IPS DF 6.9 (cell line): ENCODE measurements at regions not wholly inside any gene's neighbourhood (a gene's known extent, or its start where the extent isn't known, plus 50 kb on each side); places are given as distances from the start of the nearest gene placed in this dataset.

Experiments
- DNase-seq: peaks from one replicate; pipeline ENCODE4 v3.0.0-alpha.2; 2013; ENCODE audit warnings: low read depth, low spot score
- H3K27ac ChIP-seq: one replicate; pipeline ENCODE4 v1.5.1; 2013; ENCODE audit warnings: low read length, control low read depth
- H3K27me3 ChIP-seq: 2 replicates; pipeline ENCODE4 v1.6.1; 2013; ENCODE audit warnings: mild to moderate bottlenecking, low read length; ENCODE audit not compliant: control insufficient read depth, insufficient read depth
- H3K36me3 ChIP-seq: 2 replicates; pipeline ENCODE4 v1.6.1; 2013; ENCODE audit warnings: low read length; ENCODE audit not compliant: control insufficient read depth, insufficient read depth
- H3K4me1 ChIP-seq: 2 replicates; pipeline ENCODE4 v1.6.1; 2013; ENCODE audit warnings: low read length; ENCODE audit not compliant: control insufficient read depth, insufficient read depth
- H3K4me3 ChIP-seq: 2 replicates; pipeline ENCODE4 v1.5.1; 2013; ENCODE audit warnings: mild to moderate bottlenecking, low read length
- H3K9me3 ChIP-seq: 2 replicates; pipeline ENCODE4 v1.6.1; 2013; ENCODE audit warnings: low read length, inconsistent platforms; ENCODE audit not compliant: control insufficient read depth, insufficient read depth
- WGBS: extraction: QIAGEN DNeasy Blood & Tissue Kit; methylation state at CpG from one replicate; pipeline ENCODE4 v1.1.7; 2013; ENCODE audit warnings: mixed read lengths, missing lambda C conversion rate; ENCODE audit not compliant: insufficient read length, insufficient coverage; 5-methylcytosine and 5-hydroxymethylcytosine counted together

DNA sequence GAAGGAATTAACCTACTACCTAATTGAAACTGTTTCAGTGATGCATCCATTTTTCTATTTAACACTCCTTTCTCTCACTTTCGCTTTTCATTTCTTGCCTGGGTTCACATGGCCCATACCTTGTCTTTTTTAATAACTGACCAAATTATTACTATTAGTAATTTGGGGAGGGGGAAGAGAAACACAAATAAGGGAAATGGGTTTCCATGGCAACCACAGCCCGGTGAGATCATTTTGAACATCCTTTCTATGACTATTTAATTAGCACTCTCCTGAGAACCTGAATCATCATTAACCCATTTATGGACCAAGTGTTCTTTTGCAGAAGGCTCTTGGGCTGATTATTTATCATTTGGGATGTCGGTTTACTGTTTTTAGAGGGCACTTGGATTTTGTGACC lies 628.2 kb upstream of the SALL1 start:
- H3K9me3 ChIP-seq = no peaks in the 10 kb centered on the region
- no CpG with 5 or more reads among the region's 3 CpGs for WGBS
- no peak for DNase-seq
- H3K4me3 ChIP-seq = no peak overlapping the region
- H3K27ac ChIP-seq = no peak overlapping the region
- H3K4me1 ChIP-seq = no peaks in the 10 kb centered on the region
- no peaks in the 10 kb centered on the region for H3K27me3 ChIP-seq
- no peaks in the 10 kb centered on the region for H3K36me3 ChIP-seq

DNA sequence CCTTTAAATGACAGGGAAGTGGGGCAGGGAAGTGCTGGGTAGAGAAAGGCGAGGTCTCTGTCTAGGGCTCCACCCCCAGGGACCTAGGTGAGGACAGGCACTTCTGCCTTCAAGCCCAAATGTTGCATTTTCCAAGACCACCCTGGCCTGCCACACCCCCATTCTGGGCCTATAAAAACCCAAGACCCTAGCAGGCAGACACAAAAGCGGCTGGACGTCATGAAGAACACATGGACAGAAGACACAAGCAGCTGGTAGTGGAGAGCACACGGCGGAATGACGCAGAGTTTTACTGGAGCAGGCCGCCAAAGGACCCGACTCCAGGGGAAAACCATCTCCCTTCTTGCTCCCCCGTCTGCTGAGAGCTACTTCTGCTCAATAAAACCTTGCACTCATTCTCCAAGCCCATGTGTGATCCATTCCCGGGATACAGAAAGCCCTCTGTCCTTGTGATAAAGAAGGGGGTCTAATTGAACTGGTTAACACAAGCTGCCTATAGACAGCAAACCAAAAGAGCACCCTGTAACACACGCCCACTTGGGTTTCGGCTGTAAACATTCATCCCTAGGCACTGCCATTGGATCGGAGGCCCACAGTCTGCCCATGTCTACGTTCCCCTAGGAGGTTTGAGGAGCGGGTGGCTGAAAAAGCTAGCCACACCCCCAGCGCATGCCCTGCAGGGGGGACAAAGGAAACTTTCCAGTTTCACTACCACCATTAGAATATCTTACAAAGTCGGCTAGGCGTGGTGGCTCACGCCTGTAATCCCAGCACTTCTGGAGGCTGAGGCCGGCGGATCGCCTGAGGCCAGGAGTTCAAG lies 622.2 kb upstream of the SALL1 start:
- H3K9me3 ChIP-seq = no peaks in the 10 kb centered on the region
- no peaks in the 10 kb centered on the region for H3K4me1 ChIP-seq
- no peaks in the 10 kb centered on the region for H3K36me3 ChIP-seq
- no peak overlapping the region; the same call in 1 of the 2 replicates for H3K4me3 ChIP-seq
- no peaks in the 10 kb centered on the region for H3K27me3 ChIP-seq
- WGBS = no CpG with 5 or more reads among the region's 22 CpGs
- no peak overlapping the region for H3K27ac ChIP-seq
- DNase-seq = no peak

- no peak overlapping the region for H3K27ac ChIP-seq
- H3K9me3 ChIP-seq = no peaks in the 10 kb centered on the region
- no peaks in the 10 kb centered on the region for H3K27me3 ChIP-seq
- H3K4me1 ChIP-seq = 0 out of 2 replicates have a peak, but pooled peaks cover 2% of the 10 kb centered on the region
- DNase-seq = no peak
- H3K36me3 ChIP-seq = no peaks in the 10 kb centered on the region
- WGBS = no CpG with 5 or more reads among the region's 2 CpGs
- H3K4me3 ChIP-seq = no peak overlapping the region
Observed at GRCh38 chr16:51766739-51767138, 615.7 kb upstream of the SALL1 start.

DNA sequence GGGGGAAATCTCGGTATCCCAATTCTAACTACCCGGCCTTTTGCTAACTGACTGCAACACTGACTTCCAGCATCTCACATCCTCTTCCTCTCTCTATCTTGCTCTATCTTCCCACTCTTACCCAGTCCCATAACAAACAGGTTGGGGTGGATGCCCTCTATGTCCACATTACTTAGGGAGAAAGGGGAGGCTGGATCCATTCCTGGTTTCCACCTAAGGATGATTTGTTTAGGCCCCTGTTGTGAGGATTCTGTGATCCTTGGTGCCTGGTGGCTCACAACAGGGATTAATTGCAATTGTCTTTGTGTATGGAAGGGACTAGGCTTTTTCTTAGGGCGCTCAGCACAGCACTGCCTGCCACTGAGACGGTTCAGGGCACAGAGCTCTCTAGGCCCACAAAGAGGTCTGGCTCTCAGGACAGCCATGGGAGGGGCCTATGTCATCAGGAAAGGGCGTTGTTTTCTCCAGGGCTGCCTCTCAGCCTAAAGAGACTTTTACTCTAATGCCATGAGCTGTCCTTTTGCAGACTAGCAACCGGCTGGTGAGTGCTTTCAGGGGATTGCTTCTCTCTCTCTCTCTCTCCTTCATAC lies 612.1 kb upstream of the SALL1 start:
- H3K4me3 ChIP-seq = no peak overlapping the region
- H3K27me3 ChIP-seq = no peaks in the 10 kb centered on the region
- no peak overlapping the region for H3K27ac ChIP-seq
- no peaks in the 10 kb centered on the region for H3K9me3 ChIP-seq
- DNase-seq = no peak
- H3K4me1 ChIP-seq = 0 out of 2 replicates have a peak, but pooled peaks cover 4% of the 10 kb centered on the region
- H3K36me3 ChIP-seq = no peaks in the 10 kb centered on the region
- WGBS = no CpG with 5 or more reads among the region's 6 CpGs

DNA sequence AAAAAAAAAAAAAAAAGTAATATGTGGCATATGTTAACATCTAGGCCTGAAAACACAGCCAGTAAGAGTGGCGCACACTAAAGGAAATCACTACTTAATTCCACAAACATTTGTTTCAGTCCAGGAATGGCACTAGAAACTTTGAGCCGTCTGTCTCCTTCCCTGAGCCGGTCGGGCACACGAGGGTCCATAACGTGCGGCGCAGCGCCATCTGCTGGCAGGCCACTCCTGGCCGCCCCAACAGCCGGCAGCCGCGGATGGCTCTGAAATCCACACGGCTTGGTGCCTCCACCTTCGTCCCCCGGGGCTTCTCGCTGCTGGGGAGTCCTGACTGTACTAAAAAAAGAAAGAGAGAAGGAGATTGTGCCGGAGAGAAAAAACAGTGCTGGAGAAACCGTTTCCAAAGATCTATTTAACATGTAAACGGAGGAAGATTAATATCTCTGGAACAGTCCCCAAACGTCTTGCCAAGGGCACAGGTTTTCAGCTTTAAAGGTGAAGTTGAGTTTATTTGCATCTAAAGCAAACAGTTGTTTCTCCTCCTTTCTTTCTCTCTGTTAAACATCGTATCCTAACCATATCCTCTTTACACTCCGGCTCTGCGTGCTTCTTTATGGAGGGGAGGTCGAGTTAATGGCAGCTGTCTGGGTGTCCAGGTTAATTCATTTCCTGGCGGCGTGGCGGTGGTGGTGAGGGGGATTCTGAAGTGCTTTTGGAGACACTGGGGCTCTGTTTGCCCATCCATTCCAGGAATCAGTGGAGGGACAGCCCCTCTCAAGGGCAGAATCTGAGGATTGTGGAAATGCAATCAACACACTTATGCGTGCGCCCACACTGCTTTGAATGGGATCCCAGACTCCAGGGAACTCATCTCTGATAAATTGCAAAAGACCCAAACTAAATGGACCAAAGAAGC lies 611.3 kb upstream of the SALL1 start:
- no CpG with 5 or more reads among the region's 30 CpGs for WGBS
- Histone ChIP-seq H3K4me1 (0 out of 2 replicates have a peak, but pooled peaks cover 4% of the 10 kb centered on the region), H3K36me3 (no peaks in the 10 kb centered on the region), H3K4me3 (no peak overlapping the region), H3K27me3 (no peaks in the 10 kb centered on the region), H3K9me3 (no peaks in the 10 kb centered on the region), H3K27ac (no peak overlapping the region)
- peak; percentile 60 for DNase-seq

DNA sequence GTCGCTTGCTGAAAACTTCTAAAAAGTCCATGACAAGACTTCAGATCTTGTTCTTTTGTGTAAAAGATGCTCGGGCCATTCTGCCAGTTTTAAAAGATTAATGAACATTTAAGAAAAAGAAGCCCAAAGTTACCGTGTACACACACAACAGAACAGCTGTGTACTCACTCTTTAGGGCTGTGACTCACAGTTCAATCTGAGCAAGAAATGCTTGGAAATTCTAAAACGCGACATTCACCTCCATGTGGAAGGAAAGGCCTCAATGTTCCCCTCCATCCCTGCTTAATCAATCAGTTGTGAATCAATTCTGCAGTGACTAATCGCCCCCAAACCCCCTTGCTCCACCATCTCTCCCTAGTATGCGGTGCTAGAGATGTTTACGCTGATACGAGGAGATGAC lies 609.9 kb upstream of the SALL1 start:
- no CpG with 5 or more reads among the region's 9 CpGs for WGBS
- 0 out of 2 replicates have a peak, but pooled peaks cover 4% of the 10 kb centered on the region for H3K4me1 ChIP-seq
- no peak overlapping the region for H3K27ac ChIP-seq
- no peaks in the 10 kb centered on the region for H3K36me3 ChIP-seq
- no peak for DNase-seq
- H3K27me3 ChIP-seq = no peaks in the 10 kb centered on the region
- no peak overlapping the region for H3K4me3 ChIP-seq
- H3K9me3 ChIP-seq = no peaks in the 10 kb centered on the region

DNA sequence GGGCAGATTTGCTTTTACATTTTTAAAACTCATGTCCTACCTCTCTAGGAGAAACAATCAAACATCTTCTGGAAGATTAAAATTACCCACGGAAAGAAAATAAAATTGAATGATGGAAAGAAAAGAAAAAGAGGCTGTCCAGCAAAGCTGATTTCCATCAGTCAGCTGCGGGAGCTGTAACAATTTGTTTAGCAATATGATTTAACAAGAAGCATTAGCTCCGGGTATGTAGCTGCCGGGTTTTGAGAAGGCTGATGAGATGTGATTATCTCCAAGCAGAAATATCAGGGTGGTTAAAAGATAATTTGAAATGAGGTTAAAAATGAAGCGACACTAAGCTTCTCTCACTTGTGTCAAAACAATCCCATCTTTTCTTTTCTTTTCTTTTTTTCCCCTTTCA lies 608.9 kb upstream of the SALL1 start:
- H3K36me3 ChIP-seq = no peaks in the 10 kb centered on the region
- H3K27me3 ChIP-seq = no peaks in the 10 kb centered on the region
- 0 out of 2 replicates have a peak, but pooled peaks cover 6% of the 10 kb centered on the region for H3K4me1 ChIP-seq
- H3K27ac ChIP-seq = no peak overlapping the region
- H3K4me3 ChIP-seq = no peak overlapping the region
- H3K9me3 ChIP-seq = no peaks in the 10 kb centered on the region
- no CpG with 5 or more reads among the region's 5 CpGs for WGBS
- DNase-seq = no peak

DNA sequence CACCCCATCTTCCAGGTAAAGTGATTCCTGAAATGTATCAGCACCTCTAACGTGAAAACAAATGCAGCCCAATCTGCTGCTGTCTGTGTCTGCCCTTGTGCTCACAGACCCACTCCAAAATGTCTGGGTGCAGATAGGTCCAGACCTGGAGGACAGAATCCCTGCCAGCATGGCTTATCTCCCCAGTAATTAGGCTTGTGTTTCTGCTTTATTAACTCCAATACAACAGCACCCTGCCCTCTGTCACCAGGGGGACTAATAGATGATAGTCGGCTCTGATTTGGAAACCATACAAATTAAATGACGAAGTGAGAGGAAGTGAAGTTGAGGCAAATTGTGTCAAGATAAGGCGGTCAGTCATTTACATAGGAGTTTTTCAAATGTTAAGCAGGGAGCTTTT lies 608.3 kb upstream of the SALL1 start:
- Histone ChIP-seq H3K4me3 (no peak overlapping the region), H3K4me1 (peaks cover 8% of the 10 kb centered on the region; the same call in 1 of the 2 replicates), H3K9me3 (no peaks in the 10 kb centered on the region), H3K36me3 (no peaks in the 10 kb centered on the region), H3K27me3 (no peaks in the 10 kb centered on the region), H3K27ac (no peak overlapping the region)
- DNase-seq = no peak
- no CpG with 5 or more reads among the region's 4 CpGs for WGBS

GRCh38 chr16:51757921-51758479 lies 606.9 kb upstream of the SALL1 start:
- Histone ChIP-seq H3K27ac (no peak overlapping the region), H3K27me3 (no peaks in the 10 kb centered on the region), H3K4me3 (no peak overlapping the region), H3K9me3 (no peaks in the 10 kb centered on the region), H3K4me1 (peaks cover 8% of the 10 kb centered on the region; the same call in 1 of the 2 replicates), H3K36me3 (no peaks in the 10 kb centered on the region)
- DNase-seq = no peak
- WGBS = no CpG with 5 or more reads among the region's 2 CpGs

GRCh38 chr16:51757505-51757904 lies 606.4 kb upstream of the SALL1 start:
- no peaks in the 10 kb centered on the region for H3K36me3 ChIP-seq
- WGBS = no CpG with 5 or more reads among the region's 6 CpGs
- H3K9me3 ChIP-seq = no peaks in the 10 kb centered on the region
- no peak overlapping the region for H3K4me3 ChIP-seq
- DNase-seq = no peak
- no peak overlapping the region for H3K27ac ChIP-seq
- H3K4me1 ChIP-seq = peaks cover 7% of the 10 kb centered on the region; the same call in 1 of the 2 replicates
- H3K27me3 ChIP-seq = no peaks in the 10 kb centered on the region
